A673 (cell line): ENCODE measurements at regions not wholly inside any gene's neighbourhood (a gene's known extent, or its start where the extent isn't known, plus 50 kb on each side); places are given as distances from the start of the nearest gene placed in this dataset.

ENCODE experiments used
- BruUV-seq: library from RNA; stranded (reverse); fragments of 400-500 nt; replicated peaks from 2 replicates; lab custom pipeline; 2021; lab: Mats Ljungman, UMichigan
- CTCF ChIA-PET: fragments of 300-600 bp; sonication (Branson Sonifier 250); formaldehyde crosslinking; loops from one replicate; lab custom pipeline; 2022; ENCODE audit warnings: antibody characterized with exemption; lab: Charles Lee
- POLR2A ChIA-PET: fragments of 300-600 bp; sonication (Branson Sonifier 250); formaldehyde crosslinking; loops from one replicate; lab custom pipeline; 2022; ENCODE audit warnings: antibody characterized with exemption; ENCODE audit not compliant: low non-redundant PET; lab: Charles Lee
- DNase-seq: peaks from one replicate; pipeline ENCODE4 v3.0.0-alpha.2; 2015; ENCODE audit warnings: low spot score
- H3K27ac ChIP-seq: fragments of 200-600 bp; sonication (generic); 2 replicates; pipeline ENCODE4 v1.5.1; 2016; ENCODE audit warnings: mixed run types, low read depth, mild to moderate bottlenecking, mixed read lengths, antibody characterized with exemption, low read length; ENCODE audit not compliant: poor library complexity, severe bottlenecking
- H3K27me3 ChIP-seq: fragments of 200-600 bp; sonication (generic); replicated peaks from 2 replicates; pipeline ENCODE4 v1.6.1; 2017; ENCODE audit warnings: mixed run types, low read depth, mild to moderate bottlenecking, mixed read lengths, antibody characterized with exemption, low read length; ENCODE audit not compliant: insufficient read depth, poor library complexity
- H3K36me3 ChIP-seq: fragments of 200-600 bp; sonication (generic); 2 replicates; pipeline ENCODE4 v1.6.1; 2016; ENCODE audit warnings: mixed run types, mild to moderate bottlenecking, mixed read lengths, antibody characterized with exemption, low read length; ENCODE audit not compliant: insufficient read depth, poor library complexity, severe bottlenecking
- H3K4me1 ChIP-seq: fragments of 200-600 bp; sonication (generic); 2 replicates; pipeline ENCODE4 v1.6.1; 2017; ENCODE audit warnings: mixed run types, mild to moderate bottlenecking, mixed read lengths, antibody characterized with exemption, low read length; ENCODE audit not compliant: insufficient read depth, poor library complexity, severe bottlenecking
- H3K4me3 ChIP-seq: fragments of 200-600 bp; sonication (generic); 2 replicates; pipeline ENCODE4 v1.5.1; 2016; ENCODE audit warnings: low read depth, mixed run types, mild to moderate bottlenecking, mixed read lengths, low read length; ENCODE audit not compliant: poor library complexity, severe bottlenecking
- H3K9me3 ChIP-seq: fragments of 200-600 bp; sonication (generic); 2 replicates; pipeline ENCODE4 v1.6.1; 2016; ENCODE audit warnings: mixed run types, low read depth, mild to moderate bottlenecking, mixed read lengths, antibody characterized with exemption, low read length; ENCODE audit not compliant: poor library complexity, severe bottlenecking
- CTCF ChIP-seq: fragments of 300-800, 200-600 bp; sonication (generic); conservative IDR thresholded peaks from 2 replicates; pipeline ENCODE4 v1.5.1; 2017; ENCODE audit warnings: low read depth, mild to moderate bottlenecking, antibody characterized with exemption, low read length, moderate library complexity, mixed read lengths
- EZH2 ChIP-seq: fragments of 200-600 bp; sonication (generic); IDR thresholded peaks from 2 replicates; pipeline ENCODE4 v1.6.1; 2017; ENCODE audit warnings: borderline replicate concordance, low read depth, mild to moderate bottlenecking, mixed read lengths, antibody characterized with exemption, low read length; ENCODE audit not compliant: poor library complexity, severe bottlenecking
- intact Hi-C: fragments of 100-400 bp; cut with micrococcal nuclease; formaldehyde crosslinking; loops from one replicate; pipeline ENCODE4 v1.10.0; 2022; ENCODE audit not compliant: unreplicated experiment

GRCh38 chr5:159792180-159792579 is 124.1 kb upstream of the ADRA1B start:
- BruUV-seq, result no TSS peak
- Histone ChIP-seq H3K9me3 (no peaks in the 10 kb centered on the region), H3K27me3 (no peaks in the 10 kb centered on the region), H3K27ac (no peak overlapping the region), H3K4me1 (no peaks in the 10 kb centered on the region), H3K4me3 (no peak overlapping the region), H3K36me3 (no peaks in the 10 kb centered on the region)
- POLR2A ChIA-PET, result no interaction called here
- intact Hi-C loops, result no loop called here
- TF ChIP-seq CTCF, result no peak
- no peak for TF ChIP-seq EZH2
- CTCF ChIA-PET, result no interaction called here
- DNase-seq, result no peak

- POLR2A ChIA-PET, result no interaction called here
- Histone ChIP-seq H3K4me1 (no peaks in the 10 kb centered on the region), H3K27me3 (peaks cover 11% of the 10 kb centered on the region), H3K4me3 (no peak overlapping the region), H3K9me3 (no peaks in the 10 kb centered on the region), H3K36me3 (no peaks in the 10 kb centered on the region), H3K27ac (no peak overlapping the region)
- no peak for TF ChIP-seq CTCF
- no peak for TF ChIP-seq EZH2
- intact Hi-C loops, result no loop called here
- DNase-seq, result no peak
- CTCF ChIA-PET, result no interaction called here
- no TSS peak for BruUV-seq
Observed at GRCh38 chr5:159797261-159797970, 118.9 kb upstream of the ADRA1B start.

- Histone ChIP-seq H3K4me3 (no peak overlapping the region), H3K4me1 (no peaks in the 10 kb centered on the region), H3K9me3 (no peaks in the 10 kb centered on the region), H3K27me3 (peaks cover 17% of the 10 kb centered on the region), H3K27ac (no peak overlapping the region), H3K36me3 (no peaks in the 10 kb centered on the region)
- ChIA-PET POLR2A (no interaction called here), CTCF (no interaction called here)
- intact Hi-C loops, result no loop called here
- DNase-seq, result no peak
- no TSS peak for BruUV-seq
- no peak for TF ChIP-seq EZH2
- no peak for TF ChIP-seq CTCF
Observed at GRCh38 chr5:159799701-159800100, 116.6 kb upstream of the ADRA1B start.
